NCI-H345 treated with DMSO at 0.1 percent for 48 hours (cell line): ENCODE measurements at regions not wholly inside any gene's neighbourhood (a gene's known extent, or its start where the extent isn't known, plus 50 kb on each side); places are given as distances from the start of the nearest gene placed in this dataset.

Experiments used
- DNase-seq: peaks from one replicate; lab custom pipeline; 2025; ENCODE audit not compliant: unreplicated experiment; lab: John Stamatoyannopoulos, UW

GRCh38 chr9:113781381-113781780 is 94.7 kb upstream of the ZNF618 start:
- DNase-seq: no peak

DNA sequence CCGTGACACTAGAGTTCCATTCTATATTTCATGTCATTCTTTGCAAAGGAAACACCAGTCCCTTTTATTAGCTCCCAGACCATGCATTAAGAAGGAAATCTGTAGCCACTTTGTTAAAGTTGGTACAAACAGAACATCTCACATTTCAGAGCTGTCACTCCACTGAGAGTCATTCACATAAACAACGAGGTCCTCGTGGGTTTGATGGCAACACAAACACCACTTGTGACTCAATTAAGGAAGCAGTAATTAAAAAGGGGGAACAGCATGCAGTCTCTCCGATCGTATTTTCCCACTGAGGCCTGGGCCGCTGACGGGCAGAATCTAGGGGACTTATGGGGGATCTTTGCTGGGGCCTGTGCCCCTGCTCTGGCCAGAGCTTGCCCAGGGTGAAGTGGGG is 94.2 kb upstream of the ZNF618 start:
- no peak for DNase-seq

- DNase-seq: no peak
These were observed 92.6 kb upstream of the ZNF618 start for GRCh38 chr9:113783475-113783874.

DNA sequence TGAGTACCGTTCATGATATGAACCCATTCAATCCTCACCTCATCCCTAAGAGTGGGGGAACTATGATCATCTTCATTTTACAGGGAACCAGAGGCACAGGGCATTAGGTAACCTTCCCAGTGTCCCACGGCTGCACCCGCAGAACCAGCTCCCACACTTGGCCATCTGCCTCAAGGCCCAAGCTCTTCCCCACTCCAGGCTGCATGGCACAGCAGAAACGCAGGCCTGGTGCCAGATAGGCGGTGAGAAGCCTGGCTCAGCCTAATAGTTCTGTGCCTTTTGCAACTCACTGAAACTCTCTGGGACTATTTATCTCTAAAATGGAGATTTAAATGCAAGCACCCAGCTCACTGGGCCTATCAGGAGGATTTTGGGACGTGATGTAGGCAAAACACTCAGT is 90.8 kb upstream of the ZNF618 start:
- DNase-seq: no peak

DNA sequence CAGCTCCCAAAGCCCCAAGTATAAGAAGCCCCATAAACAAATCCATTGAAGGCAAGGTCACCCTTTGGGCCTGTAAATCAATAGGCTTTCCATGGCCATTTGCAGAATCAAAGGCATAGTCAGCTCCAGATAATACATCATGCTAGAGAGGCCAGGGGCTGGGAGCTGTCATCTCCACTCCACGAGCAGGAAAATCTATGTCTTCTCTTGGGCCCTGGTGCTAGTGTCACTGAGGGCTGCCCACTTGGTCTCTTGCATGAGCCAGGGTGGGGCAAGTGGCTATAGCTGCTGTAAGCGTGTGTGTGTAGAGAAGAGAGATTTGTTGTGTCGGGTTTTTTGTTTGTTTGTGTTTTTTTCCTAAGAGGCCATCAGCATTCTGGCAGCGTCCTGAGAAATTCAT is 90.0 kb upstream of the ZNF618 start:
- no peak for DNase-seq

DNA sequence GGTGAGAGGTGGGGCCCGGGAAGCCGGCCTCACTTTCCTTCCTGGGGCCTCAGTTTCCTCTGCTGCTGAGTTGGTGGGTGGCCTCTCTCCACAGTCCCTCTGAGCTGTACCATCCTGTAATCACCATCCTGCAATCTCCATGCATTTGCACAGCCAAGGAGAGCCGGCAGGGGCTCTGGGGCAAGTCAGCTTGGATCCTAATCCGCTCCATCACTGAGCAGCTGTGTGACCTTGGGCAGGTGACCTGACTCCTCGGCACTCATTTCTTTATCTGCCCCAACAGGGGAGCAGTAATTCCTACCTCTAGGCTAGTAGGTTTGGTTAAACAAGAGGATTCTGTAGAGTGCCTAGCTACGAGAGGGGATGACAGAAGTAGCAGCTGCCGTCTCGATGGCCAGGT is 88.2 kb upstream of the ZNF618 start:
- DNase-seq: no peak

DNA sequence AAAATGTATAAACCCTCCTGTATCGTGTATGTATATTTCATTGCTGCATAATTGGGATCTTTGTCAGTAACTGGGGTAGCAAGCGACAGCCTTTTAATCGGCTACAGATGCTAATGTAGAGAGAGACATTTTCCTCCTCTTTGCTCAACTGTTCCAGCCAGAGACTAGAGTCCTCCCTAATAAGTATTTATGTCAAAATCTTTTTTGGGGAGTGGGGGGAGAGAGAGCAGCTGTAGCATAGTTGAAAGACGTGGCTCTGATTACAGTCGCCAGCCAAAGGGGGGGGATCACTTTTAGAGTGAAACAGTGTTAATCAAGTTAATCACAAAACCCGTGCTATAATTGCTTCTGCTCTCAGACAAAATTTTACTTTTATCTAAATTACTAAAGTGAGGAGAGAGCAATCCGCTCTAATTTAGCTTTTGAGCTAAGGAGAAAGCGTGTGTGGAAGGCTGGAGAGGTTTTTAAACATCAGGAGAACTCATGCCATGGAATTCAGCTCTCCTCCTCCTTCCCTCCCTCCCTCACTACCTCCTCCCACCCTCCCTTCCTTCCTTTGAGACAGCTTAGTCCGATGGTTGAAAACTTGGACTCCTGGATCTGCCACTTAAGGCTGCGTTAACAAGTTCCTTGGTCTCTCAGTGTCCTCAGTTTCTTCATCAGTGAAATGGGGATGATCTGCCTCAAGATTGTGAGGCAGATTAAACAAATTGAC is 87.3 kb upstream of the ZNF618 start:
- DNase-seq: no peak

GRCh38 chr9:113790093-113790492 is 86.0 kb upstream of the ZNF618 start:
- DNase-seq: no peak

DNA sequence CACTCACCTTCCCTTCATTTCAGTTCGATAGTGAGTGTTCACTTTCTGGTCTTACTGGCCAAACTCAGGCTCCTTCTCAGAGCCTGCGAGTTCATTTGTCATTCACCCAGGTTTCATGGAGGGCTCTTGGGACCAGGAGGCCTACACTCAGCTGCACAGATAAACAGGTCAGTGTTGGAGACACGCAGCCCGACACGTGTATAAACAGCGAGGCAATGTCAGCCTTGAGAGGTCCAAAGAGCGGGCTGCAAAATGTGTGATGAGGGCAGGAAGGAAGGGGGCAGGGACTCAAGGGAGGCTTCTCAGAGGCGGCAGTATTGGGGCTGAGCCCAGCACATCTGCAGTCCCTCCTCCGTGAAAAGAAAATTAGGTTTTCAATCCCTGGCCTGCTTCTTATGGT is 82.6 kb upstream of the ZNF618 start:
- DNase-seq: no peak

GRCh38 chr9:113794721-113795120 is 81.4 kb upstream of the ZNF618 start:
- no peak for DNase-seq

DNA sequence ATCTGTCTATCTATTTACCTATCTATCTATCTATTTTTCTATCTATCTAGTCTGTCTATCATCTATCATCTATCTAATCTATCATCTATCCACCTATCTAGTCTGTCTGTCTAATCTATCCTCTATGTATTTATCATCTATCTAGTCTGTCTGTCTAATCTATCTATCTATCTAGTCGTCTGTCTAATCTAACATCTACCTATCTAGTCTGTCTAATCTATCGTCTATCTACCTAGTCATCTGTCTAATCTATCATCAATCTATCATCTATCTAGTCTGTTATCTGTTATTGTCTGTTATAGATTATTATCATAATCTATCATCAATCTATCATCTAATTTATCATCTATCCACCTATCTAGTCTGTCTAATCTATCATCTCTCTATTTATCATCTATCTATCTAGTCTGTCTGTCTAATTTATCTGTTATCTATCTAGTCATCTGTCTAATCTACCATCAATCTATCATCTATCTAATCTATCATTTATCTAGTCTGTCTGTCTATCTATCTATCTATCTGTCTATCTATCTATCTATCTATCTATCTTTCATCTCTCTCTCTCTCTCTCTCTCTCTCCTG is 80.2 kb upstream of the ZNF618 start:
- DNase-seq: no peak

DNA sequence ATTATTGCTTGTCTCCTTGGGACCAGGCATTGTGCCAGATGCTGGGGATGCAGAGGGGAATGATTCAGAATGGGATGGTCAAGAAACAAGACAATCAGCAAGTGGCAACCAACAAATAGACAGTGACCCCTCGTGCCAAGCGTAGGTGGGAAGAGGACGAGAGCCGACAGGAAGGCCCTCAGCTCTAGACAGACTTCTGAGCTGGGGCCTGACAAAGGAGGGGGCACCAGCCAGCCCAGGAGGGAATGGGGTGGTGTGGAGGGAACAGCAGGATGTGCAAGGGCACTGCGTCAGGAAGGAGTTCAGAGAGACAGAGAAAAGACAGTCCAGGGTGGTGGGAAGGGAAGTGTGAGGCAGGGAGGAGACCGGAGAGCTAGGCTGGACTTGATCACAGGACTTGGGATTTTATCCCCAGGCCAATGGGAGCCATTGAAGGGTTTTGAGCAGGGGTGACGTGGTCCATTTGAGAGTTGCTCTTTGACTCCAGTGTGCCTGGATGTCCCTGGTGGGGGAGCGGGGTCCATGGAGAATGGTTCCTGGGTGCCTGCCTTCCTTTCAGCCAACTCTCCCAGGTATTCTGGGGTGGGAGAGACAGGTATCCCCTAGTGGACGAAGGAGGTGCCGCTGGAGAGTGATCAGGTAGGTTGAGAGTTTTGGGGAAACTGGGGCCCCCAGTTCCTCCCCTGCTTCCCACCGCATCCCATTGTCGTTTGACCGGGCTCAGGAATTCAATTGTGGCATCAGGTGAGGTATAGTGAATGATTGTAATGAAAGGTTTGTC is 79.3 kb upstream of the ZNF618 start:
- no peak for DNase-seq

- no peak for DNase-seq
These were observed 77.8 kb upstream of the ZNF618 start for GRCh38 chr9:113798062-113799030.

DNA sequence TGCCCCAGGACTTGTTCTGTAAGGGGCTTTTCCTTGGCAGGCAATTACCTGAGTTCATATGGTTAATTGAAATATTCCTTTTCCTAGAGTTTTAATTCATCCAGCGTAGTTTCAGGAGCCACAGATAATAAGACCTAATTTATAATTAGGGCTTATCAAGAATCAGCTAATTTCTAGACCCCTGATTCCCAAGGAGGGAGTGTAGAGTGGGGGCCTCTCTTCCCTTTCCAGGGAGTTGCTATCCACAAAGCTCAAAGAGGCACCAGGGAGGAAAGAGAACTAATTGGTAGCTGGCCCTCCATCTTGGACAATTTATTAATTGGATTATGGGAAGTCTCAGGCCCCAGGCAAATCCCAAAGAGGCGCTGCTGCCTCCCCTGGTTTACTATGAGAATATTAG is 75.8 kb upstream of the ZNF618 start:
- no peak for DNase-seq

- no peak for DNase-seq
These were observed 72.1 kb upstream of the ZNF618 start for GRCh38 chr9:113803811-113804589.

DNA sequence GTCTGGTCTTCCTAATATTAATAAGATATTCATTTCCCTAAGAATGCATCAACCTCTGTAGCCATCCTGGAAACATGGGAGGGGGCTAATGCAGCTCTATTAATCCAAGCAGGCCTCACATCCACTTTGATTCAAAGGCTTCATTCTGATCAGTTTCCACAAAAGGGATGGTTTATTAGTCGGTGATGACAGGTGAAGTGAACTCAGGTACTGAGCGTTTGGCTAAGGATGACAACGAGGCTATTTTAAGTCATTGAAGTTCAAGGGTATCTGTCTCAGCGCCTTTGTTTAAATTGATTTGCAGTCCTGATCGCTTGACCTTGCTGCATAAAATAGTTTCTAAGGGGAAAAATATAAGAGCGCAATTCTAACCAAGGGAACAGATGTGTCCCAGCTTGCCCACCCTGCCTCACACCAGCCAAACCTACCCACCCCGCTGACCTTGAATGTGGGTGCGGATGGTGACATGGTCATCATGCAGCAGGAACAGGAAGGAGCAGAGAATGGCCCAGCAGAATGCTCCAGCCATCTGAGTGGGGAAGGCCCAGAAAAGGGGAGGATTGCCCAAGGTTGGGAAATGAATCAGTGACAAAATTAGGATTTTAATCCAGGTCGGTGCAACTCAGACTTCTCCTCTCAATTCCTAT is 70.5 kb upstream of the ZNF618 start:
- no peak for DNase-seq

GRCh38 chr9:113807173-113808061 is 68.7 kb upstream of the ZNF618 start:
- peak; percentile 7 for DNase-seq

GRCh38 chr9:113808391-113809358 is 67.4 kb upstream of the ZNF618 start:
- no peak for DNase-seq
